ENCODE measurements at regions not wholly inside any gene's neighbourhood (a gene's known extent, or its start where the extent isn't known, plus 50 kb on each side); places are given as distances from the start of the nearest gene placed in this dataset.
"Not testable (repeated sequence)": the region's sequence is repeated elsewhere in the genome, so short reads cannot be mapped to it uniquely, and the experiment has no call there.

DNA sequence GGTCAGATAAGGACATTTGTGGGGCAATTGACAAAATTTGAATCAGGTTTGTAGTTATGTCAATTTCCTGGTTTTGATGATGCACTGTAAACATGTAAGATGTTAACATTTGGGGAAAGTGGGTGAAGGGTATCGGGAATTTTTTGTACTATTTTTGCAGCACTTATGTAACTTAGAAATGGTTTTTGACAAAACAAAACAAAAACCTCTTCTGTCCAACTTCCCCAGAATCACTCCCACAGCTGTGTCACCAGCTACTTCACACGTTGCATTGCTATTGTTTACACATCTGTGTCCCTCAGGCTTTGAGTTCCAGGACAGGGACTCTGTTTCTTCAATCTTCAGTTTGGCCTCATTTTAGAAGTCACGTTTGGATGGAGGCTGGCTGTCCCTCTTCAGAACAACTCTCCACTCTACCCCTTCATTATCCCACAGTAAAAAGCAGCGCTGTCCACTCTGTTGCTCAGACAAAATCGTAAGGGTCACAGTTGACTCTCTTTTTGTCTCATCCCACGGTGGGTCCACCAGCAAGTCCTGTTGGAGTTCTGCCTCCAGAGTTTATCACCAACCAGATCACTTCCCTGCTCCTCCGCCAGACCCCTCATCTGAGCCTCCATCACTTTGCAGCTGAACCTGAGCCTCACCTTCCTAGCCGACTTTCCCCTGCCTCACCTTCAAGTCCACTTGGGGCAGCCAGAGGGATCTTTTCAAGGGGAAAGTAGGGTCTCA is 63.2 kb downstream of the NENF start:
- DNase-seq (ENCODE audit: low read depth) = no peak

DNA sequence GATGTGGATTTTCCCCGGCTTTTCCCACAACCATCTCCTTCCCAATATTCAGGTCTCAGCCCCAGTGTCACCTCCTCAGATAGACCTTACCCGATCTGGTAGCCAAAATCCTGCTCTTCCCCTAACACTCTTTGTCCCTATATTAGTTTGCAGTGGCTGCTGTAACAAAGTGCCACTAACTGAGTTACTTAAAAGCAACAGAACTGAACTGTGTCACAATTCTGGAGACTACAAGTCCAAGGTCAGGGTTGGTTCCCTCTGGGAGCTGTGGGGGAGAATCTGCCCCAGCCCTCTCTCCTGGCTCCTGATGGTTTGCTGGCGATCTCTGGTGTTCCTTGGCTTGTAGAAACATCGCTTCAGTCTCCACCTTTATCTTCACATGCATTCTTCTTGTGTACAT is 64.0 kb downstream of the NENF start:
- no peak for DNase-seq (ENCODE audit: low read depth)

DNA sequence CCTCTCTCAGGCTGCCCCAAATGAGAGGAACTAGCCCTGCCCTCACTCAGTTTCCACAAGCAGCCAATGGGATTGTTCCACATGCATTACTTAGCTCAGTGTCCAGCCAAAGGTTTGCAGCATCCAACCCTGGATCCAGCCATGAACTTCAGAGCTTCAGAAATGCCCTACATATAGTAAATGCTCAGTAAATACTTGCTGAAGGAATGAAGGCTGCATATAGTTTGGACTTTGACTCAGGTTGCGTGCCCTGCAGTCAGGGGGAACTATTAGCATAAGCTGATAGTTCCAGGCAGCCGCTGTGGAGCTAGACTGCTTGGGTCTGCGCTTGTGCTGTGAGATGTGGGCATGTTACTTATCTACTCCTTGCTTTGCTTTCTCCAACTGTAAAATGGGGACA is 64.8 kb downstream of the NENF start:
- DNase-seq (ENCODE audit: low read depth) = no peak

DNA sequence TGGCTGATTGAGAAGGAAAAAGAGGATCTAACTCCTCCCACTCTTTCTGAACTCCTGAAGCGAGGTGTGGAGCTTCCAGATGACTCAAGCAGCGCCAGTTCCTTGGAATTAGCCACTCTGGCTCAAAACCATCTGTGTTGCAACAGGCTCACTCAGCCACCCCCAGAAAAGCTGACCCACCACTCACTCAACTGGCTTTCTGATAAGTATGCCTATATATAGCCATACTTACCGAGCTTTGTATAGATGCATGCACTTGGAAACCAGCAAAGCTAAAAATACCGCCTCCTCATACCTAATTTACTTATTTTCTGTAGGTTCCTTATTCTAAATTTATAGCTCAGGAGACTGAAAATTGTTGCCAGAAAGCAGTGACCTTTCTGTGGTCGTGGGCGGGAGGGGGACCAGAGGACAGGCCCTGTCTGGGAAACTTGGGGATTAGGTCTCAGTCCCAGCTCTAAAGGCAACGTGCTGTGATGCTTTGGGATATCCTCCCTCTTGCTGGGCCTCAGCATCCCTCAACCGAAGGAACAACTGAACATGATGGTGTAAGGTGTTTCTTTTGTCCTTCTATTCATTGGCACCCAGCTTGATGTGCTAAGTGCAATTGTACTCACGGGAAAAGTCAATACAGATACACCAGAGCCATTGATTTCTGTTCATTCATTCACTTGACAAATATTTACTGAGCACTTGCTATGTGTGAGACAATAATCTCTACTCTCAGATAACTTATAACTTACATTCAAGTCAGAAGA is 65.7 kb downstream of the NENF start:
- DNase-seq (ENCODE audit: low read depth) = no peak

DNA sequence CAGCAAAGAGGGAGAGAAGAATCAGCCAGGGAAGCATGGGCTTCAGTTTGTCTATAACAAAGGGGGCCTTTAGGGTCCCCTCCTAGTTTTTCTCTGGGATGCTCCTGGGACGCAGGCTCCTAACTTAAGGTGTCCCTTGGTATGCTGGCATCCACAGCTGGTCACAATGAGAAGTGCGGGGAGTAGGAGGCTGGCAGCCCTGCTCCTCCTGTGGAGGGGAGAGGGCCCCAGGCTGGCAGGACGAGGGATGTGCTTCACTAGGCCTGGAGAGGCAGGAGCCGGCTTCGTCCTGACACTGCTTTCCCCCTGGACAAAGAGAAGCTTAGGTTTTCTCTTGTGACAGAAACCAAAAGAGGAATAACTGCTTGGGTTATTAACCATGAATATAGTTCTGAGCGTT is 67.6 kb downstream of the NENF start:
- DNase-seq (ENCODE audit: low read depth) = no peak

DNA sequence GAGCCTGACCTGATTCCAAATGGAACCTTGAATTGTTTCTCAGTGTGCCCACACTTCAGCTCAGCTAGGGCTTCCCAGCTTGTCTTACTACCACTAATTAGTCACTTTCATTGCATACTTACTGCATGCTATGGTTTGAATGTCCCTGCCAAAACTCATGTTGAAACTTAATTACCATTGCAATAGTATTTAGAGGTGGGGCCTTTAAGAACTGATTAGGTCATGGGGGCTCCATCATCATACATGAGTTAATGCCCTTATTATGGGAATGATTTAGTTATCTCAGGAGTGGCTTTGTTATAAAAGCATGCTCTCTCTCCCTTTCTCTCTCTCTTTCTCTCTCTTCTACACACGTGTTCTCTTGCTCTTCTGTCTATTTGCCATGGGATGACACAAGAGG is 68.3 kb downstream of the NENF start:
- no peak for DNase-seq (ENCODE audit: low read depth)

DNA sequence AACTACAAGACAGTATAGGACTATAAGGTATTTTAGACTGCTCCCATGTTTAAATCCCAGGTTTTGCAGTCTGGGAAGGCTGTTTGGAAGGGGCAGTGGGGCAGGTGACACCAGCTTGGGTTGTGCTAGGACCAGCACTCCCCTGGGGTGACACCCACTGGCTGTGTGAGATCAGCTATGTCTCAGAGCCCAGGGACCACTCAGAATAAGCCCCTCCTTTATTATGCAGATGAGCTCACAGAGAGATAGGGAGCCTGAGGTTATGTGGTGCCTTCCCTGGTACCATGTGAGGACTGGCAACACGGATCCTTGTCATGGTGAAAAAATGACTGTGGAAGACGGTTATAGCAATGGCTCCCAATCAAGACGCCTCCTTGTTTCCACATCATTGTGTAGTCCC is 71.0 kb downstream of the NENF start:
- no peak for DNase-seq (ENCODE audit: low read depth)

DNA sequence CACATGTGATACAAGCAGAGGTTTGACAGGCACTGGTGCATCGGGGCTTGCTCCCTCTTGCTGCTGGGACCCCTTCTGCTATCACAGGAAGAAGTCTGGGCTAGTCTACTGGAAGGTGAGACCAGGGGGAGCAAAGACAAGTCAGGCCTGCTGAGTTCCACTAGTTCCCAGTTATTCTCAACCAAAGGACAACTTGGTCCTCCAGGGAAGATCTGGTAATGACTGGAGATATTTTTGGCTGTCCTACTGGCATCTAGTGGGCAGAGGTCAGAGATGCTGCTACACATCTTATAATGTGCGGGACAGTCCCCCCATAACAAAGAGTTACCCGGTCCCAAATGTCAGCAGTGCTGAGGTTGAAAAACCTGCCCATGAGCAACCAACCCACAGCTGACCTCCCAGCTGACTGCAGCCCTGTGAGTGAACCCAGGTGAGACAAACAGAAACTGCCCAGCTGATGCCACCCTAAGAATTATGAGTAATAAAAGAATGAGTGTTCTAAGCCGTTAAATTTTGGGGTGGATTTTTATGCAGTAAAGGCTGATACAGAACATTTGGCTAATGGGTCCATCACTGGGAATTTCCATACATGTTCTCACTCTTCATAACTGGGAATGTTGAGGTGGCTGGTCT is 71.6 kb downstream of the NENF start:
- DNase-seq (ENCODE audit: low read depth) = no peak

DNA sequence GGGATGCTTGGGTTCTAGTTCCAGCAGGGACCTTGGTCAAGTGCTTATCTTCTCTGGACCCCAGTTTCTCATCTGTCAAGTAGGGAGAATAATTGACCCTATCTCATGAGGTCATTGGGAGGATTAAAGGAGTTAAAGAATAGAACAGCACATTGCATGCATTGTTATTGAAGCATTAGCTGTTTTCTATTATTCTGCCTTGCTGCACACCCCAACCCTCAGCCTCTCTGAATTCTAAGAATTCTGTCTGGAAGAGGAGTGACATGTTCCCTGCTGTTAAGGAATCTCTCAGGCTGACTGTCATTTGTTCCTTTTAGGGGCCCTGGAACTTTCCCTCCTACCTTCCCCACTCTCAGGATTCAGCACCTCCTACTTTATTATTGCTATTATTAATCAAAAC is 73.9 kb downstream of the NENF start:
- DNase-seq (ENCODE audit: low read depth) = no peak

DNA sequence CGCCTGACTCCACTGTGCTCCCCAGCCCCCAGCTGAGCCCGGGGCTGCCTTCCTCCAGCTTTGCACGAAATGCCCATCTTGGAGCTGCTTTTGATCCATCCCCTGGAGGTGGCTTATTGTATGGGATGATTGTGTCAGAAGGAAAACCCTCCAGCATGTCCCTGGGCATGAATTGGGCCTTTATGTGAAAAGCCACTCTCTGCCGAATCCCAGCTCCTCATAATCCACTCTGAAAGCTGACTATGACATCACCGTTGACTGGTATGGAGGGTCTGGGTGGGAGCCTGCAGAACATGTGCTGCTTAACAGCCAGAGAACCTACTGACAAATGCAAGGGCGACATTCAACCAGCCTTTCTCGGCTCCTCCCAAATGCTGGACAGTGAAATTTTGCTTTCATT is 74.6 kb downstream of the NENF start:
- DNase-seq (ENCODE audit: low read depth) = no peak

DNA sequence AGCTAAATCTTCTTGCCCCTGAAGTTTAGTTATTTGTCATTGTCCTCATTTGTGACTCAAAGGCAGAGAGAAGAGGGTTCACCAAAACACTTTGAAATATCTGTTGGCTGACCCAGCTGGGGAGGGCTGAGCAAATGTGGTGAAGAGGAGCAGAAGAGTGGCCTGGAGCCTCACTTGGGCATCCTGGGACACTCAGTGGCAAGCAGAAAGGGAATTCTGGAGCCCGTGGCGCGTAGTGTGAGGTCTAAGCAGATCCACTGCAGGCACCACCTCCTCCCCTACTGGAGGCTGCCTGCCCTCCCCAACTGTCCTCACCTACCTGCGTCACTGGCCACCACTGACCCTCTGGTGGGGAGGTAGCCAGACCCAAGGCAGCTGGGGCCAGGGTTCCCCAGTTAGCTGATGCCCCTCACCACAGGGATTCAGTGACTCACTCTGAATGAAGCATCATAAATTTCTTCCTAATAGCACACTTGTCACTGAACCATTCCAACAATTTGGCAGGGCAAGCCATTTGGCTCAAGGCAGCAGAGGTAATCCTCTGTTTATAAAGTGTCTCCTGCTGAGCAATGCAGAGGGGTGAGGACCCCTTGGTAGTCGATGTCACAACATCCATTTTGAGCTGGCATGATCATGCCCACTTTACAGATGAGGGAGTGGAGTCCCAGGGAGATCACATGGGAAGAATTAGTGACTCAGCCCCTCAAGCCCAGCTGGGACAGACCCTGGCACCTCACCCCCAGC is 80.3 kb downstream of the NENF start:
- no peak for DNase-seq (ENCODE audit: low read depth)

DNA sequence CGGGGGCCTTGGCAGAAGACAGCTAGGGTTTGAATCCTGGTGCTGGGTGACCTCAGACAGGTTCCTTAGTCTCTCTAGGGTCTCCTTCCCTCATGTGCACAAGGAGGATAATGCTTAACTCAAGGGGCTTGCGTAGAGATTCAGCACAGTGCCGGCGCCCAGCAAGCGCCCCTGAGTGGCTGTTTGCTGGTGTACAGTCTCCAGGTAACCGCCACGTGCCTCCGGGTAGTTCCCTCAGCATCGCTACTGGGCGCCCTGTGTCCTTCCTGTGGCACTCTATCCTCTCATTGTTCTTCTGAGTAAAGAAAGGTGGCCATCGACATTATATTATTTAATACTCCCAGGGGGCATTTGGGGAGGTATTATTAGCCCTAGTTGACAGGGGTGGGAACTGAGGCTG is 80.9 kb downstream of the NENF start:
- DNase-seq (ENCODE audit: low read depth) = no peak

DNA sequence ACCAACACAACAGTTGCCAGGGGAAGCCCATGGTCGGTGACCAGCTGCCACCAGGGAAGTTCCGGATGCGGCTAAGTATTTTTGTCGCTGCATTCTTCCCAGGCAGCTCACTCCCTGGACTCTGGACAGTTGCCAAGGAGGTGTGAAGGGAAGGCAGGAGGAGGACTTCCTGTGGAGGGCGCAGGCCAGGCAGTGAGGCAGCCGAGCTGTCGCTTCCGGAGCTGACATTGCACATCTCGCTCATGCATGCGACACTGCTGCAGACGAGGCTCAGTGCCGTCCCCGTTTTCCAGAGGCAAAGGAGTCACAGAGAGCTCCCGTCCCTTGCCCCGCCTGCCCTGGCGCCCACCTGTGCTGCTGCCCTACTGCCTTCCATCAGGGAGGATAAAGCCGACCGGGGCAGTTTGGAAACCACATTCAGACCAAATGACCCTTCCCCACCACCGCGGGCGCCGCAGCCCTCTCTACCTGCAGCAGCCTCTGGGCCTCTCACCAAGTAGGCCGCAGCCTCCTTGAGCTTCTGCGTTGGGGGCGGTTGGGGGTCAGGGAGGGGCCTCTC is 81.4 kb downstream of the NENF start:
- no peak for DNase-seq (ENCODE audit: low read depth)

DNA sequence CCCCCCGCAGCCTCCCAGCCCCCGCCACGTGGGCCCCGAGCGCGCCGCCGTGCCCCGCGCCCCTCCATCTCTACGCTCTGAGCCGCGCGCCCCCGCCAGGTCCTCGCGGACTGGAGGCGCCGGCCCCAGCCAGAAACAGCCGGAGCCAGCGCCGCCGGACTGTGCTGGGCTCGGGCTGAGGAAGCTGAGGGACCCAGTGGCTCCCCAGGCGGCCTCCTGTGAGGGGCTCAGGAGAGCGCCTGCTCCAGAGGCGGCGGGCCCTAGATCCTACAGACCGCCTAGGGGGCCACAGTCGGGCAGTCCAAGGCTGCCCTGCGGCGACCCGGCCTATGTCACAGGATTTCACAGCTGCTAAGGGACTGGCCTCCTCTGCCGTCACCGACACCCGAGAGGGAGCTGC is 82.1 kb downstream of the NENF start:
- DNase-seq (ENCODE audit: low read depth) = no peak

DNA sequence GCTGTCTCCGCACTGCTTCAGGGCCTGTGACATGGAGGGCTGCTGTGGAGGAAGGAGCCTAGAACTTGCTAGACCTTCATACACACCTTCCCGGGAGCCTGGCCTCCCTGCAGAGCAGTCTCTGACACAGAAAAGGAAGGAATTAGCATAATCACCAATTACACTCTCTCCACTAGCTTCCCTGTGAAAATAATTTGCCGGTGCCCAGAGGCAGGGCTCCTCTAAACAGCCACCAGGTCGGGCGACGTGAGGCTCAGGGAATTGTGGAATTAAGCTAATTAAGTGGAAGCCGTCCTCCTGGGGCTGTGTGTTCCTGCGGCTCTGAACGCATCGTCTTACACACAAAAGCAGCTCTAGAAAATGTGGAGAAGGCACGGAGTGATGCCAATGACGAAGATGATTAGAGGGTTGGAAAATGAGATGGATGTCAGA is 82.6 kb downstream of the NENF start:
- no peak for DNase-seq (ENCODE audit: low read depth)

DNA sequence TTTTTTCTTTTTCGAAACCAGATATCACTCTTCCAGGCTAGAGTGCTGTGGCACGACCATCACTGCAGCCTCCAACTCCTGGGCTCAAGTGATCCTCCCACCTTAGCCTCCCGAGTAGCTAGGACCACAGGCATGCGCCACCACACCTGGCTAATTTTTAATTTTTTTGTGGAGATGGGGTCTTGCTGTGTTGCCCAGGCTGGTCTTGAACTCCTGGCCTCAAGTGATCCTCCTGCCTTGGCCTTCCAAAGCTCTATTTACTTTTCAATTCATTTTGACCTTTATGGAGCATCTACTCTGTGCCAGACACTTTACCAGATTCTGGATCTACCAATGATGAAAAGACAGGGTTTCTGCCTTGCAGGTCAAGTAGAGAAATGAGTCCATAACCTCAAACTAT is 83.3 kb downstream of the NENF start:
- DNase-seq (ENCODE audit: low read depth) = not testable (repeated sequence)

DNA sequence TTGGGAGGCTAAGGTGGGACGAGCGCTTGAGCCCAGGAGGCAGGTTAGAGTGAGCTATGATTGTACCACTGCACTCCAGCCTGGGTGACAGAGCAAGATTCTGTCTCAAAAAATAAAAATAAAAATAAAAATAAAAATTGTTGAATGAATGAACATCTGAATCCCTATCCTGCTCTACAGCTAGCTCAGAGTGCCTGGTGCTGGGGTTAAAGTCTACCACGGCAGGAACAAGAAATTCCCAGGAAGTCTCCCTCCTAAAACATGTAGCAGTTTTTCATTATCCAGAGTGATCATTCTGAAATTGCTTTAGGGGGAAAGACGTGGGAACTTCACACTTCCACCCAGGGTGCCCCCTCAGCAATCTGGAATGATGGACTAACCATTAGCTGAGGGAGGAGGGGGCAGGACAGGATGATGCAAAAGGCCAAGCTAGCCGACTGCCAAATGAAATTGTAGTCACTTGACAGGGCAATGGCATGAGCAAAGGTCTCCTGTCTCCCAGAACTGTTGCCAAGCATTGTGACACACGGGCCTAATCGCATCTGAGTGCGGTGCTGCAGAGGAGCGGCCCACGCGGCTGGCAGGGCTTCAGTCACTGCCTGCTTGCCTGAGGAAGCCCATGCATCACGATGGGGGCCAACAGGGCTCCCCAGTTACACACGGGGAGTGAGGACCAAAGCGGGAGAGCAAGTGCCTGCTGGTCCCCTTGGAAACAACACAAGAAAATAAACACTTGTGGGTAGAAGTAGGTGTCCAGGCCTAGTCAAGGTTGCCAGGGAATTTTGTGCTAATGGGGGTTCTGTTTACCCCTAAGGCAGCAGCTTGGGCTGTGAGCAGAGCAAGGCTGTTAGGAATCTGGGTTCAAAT is 85.7 kb downstream of the NENF start:
- DNase-seq (ENCODE audit: low read depth) = no peak

DNA sequence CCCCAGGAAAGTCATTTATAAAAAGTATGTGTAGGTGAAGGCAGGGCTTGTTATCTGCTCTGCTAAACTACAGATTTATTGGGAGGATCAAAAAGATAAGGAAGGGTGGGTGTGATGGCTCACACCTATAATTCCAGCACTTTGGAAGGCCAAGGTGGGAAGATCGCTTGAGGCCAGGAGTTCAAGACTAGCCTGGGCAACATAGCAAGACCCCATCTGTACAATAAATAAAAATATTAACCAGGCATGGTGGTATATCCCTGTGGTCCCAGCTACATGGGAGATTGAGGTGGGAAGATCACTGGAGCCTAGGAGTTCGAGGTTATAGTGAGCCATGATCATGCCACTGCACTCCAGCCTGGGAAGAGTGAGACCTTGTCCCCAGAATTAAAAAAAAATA is 86.4 kb downstream of the NENF start:
- no peak for DNase-seq (ENCODE audit: low read depth)

DNA sequence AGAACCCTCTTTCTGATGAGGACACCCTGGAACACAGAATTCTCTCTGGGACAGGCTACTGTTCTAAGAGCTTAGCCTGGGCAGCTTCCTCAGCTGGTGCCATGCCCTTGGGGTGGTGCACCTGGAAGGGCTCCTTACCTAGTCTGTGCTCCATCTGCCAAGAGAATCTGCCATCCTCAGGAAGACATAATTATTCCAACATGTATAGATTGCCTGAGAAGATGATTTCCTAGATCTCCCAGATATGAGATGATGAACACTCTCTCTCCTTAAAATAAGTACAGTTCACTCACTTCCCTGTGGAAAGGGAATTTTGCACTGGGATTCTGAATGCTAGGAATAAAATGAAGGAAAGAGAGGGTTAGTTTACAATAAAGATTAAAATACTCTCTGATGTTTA is 87.6 kb downstream of the NENF start:
- DNase-seq (ENCODE audit: low read depth) = no peak

DNA sequence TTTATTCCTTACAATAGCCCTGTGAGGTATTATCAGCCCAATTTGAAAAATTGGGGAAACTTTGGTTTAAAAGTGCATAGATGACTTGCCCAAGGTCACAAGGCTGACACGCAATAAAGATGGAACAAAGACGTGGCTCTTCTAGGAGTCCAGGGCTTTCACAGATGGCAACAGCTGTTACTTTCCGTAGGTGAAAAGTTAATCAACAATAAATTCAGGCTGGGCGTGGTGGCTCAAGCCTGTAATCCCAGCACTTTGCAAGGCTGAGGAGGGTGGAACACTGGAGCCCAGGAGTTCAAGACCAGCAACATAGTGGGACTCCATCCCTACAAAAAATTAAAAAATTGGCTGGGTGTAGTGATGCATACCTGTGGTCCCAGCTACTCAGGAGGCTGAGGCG is 87.8 kb upstream of the ATF3 start:
- DNase-seq (ENCODE audit: low read depth) = no peak

DNA sequence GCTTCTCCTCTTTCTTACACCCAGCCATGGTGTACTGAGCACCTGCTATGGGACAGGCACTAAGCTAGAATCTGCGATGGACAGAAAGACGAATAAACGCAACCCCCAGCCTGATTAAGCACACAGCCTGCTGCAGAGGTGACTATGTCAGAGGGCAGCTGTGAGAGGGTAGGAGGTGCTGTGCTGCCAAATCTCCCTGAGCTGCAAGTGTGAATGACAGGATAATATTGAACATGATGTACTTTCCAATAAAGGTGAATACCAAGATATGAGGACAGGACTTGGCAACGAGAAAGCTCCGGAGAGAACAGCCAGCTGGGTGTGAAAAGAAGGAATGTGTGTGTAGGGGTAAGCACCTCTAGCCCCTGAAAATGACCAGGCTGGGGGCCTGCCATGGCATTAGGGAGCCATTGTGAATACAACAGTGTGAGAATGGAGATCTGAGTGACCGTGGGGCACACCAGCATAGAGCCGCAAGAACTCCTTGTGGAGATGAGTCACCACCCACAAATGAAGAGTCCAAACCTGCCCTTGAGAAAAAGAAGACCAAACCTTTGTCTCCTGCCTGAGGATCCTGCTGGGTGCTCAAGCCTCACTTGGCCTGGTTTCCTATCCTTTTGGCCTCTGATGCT is 83.0 kb upstream of the ATF3 start:
- DNase-seq (ENCODE audit: low read depth) = no peak

Measured in T-helper 22 cell (primary cell).